ENCODE measurements at regions not wholly inside any gene's neighbourhood (a gene's known extent, or its start where the extent isn't known, plus 50 kb on each side); places are given as distances from the start of the nearest gene placed in this dataset.

GRCh38 chr11:121889931-121890330 lies 226.1 kb downstream of the BLID start:
- ChIA-PET POLR2A (no interaction called here), CTCF (no interaction called here)
- no peaks in the 10 kb centered on the region for H3K27me3 ChIP-seq (ENCODE audit: control insufficient read depth, insufficient read depth, low read length)
- no peaks in the 10 kb centered on the region for H3K9me3 ChIP-seq (ENCODE audit: control insufficient read depth, insufficient read depth, low read length)
- no peak for TF ChIP-seq CTCF (IDR thresholded peaks at IDR 0.05; ENCODE audit: low read depth, low read length)
- DNase-seq (ENCODE audit: low read depth, low spot score) = no peak
- H3K27ac ChIP-seq (ENCODE audit: low read depth, low read length) = no peak overlapping the region
- H3K4me3 ChIP-seq (ENCODE audit: low read depth, low read length) = no peak overlapping the region

- TF ChIP-seq CTCF (IDR thresholded peaks at IDR 0.05; ENCODE audit: low read depth, low read length) = no peak
- Histone ChIP-seq H3K9me3 (ENCODE audit: control insufficient read depth, insufficient read depth, low read length) (no peaks in the 10 kb centered on the region), H3K4me3 (ENCODE audit: low read depth, low read length) (no peak overlapping the region), H3K27ac (ENCODE audit: low read depth, low read length) (no peak overlapping the region), H3K27me3 (ENCODE audit: control insufficient read depth, insufficient read depth, low read length) (no peaks in the 10 kb centered on the region)
- ChIA-PET POLR2A (no interaction called here), CTCF (no interaction called here)
- DNase-seq (ENCODE audit: low read depth, low spot score) = no peak
Observed at GRCh38 chr11:121889186-121889585, 226.8 kb downstream of the BLID start.

GRCh38 chr11:121887976-121888557 lies 227.9 kb downstream of the BLID start:
- DNase-seq (ENCODE audit: low read depth, low spot score) = no peak
- no peak for TF ChIP-seq CTCF (IDR thresholded peaks at IDR 0.05; ENCODE audit: low read depth, low read length)
- ChIA-PET POLR2A (no interaction called here), CTCF (no interaction called here)
- Histone ChIP-seq H3K27me3 (ENCODE audit: control insufficient read depth, insufficient read depth, low read length) (no peaks in the 10 kb centered on the region), H3K4me3 (ENCODE audit: low read depth, low read length) (no peak overlapping the region), H3K9me3 (ENCODE audit: control insufficient read depth, insufficient read depth, low read length) (no peaks in the 10 kb centered on the region), H3K27ac (ENCODE audit: low read depth, low read length) (no peak overlapping the region)

GRCh38 chr11:121887569-121887968 lies 228.4 kb downstream of the BLID start:
- no peak overlapping the region for H3K27ac ChIP-seq (ENCODE audit: low read depth, low read length)
- no peaks in the 10 kb centered on the region for H3K27me3 ChIP-seq (ENCODE audit: control insufficient read depth, insufficient read depth, low read length)
- H3K4me3 ChIP-seq (ENCODE audit: low read depth, low read length) = no peak overlapping the region
- ChIA-PET CTCF (no interaction called here), POLR2A (no interaction called here)
- no peak for DNase-seq (ENCODE audit: low read depth, low spot score)
- no peak for TF ChIP-seq CTCF (IDR thresholded peaks at IDR 0.05; ENCODE audit: low read depth, low read length)
- no peaks in the 10 kb centered on the region for H3K9me3 ChIP-seq (ENCODE audit: control insufficient read depth, insufficient read depth, low read length)

- no peak for DNase-seq (ENCODE audit: low read depth, low spot score)
- Histone ChIP-seq H3K27ac (ENCODE audit: low read depth, low read length) (no peak overlapping the region), H3K4me3 (ENCODE audit: low read depth, low read length) (no peak overlapping the region), H3K9me3 (ENCODE audit: control insufficient read depth, insufficient read depth, low read length) (no peaks in the 10 kb centered on the region), H3K27me3 (ENCODE audit: control insufficient read depth, insufficient read depth, low read length) (no peaks in the 10 kb centered on the region)
- TF ChIP-seq CTCF (IDR thresholded peaks at IDR 0.05; ENCODE audit: low read depth, low read length) = no peak
- ChIA-PET CTCF (interaction anchor here (0.6 kb wide), 1 partner anchor 17 kb away, joined by 3 read pairs; no protein-coding TSS in a partner anchor), POLR2A (no interaction called here)
Observed at GRCh38 chr11:121886996-121887395, 229.0 kb downstream of the BLID start.
